ENCODE measurements at regions not wholly inside any gene's neighbourhood (a gene's known extent, or its start where the extent isn't known, plus 50 kb on each side); places are given as distances from the start of the nearest gene placed in this dataset.

DNA sequence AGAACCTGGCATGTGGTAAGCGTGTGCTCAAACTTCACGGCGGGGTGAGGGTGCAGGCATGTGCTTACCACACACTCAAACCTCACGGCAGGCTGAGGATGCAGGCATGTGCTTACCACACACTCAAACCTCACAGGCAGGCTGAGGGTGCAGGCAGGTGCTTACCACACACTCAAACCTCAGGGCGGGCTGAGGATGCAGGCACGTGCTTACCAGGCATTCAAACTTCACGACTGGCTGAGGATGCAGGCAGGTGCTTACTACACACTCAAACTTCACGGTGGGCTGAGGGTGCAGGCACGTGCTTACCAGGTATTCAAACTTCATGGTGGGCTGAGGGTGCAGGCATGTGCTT lies 105.0 kb upstream of the ALKAL2 start:
- TF ChIP-seq POLR2AphosphoS5 (IDR thresholded peaks at IDR 0.05; ENCODE audit: low read depth, low read length): no peak
- no peak for TF ChIP-seq FOXP2 (optimal IDR thresholded peaks at IDR 0.05; ENCODE audit: borderline replicate concordance, extremely low read depth, extremely low read length, insufficient read depth)
- TF ChIP-seq, protein P1, sequence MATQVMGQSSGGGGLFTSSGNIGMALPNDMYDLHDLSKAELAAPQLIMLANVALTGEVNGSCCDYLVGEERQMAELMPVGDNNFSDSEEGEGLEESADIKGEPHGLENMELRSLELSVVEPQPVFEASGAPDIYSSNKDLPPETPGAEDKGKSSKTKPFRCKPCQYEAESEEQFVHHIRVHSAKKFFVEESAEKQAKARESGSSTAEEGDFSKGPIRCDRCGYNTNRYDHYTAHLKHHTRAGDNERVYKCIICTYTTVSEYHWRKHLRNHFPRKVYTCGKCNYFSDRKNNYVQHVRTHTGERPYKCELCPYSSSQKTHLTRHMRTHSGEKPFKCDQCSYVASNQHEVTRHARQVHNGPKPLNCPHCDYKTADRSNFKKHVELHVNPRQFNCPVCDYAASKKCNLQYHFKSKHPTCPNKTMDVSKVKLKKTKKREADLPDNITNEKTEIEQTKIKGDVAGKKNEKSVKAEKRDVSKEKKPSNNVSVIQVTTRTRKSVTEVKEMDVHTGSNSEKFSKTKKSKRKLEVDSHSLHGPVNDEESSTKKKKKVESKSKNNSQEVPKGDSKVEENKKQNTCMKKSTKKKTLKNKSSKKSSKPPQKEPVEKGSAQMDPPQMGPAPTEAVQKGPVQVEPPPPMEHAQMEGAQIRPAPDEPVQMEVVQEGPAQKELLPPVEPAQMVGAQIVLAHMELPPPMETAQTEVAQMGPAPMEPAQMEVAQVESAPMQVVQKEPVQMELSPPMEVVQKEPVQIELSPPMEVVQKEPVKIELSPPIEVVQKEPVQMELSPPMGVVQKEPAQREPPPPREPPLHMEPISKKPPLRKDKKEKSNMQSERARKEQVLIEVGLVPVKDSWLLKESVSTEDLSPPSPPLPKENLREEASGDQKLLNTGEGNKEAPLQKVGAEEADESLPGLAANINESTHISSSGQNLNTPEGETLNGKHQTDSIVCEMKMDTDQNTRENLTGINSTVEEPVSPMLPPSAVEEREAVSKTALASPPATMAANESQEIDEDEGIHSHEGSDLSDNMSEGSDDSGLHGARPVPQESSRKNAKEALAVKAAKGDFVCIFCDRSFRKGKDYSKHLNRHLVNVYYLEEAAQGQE (IDR thresholded peaks at IDR 0.05; ENCODE audit: insufficient read depth in 1 of 2, low read depth in 2 of 2, low read length in 2 of 2): no peak
- no peak for TF ChIP-seq SIN3A (IDR thresholded peaks at IDR 0.05; ENCODE audit: borderline replicate concordance, insufficient read depth, low read length)
- TF ChIP-seq TAF1 (IDR thresholded peaks at IDR 0.05; ENCODE audit: borderline replicate concordance, insufficient read depth, low read length): no peak

DNA sequence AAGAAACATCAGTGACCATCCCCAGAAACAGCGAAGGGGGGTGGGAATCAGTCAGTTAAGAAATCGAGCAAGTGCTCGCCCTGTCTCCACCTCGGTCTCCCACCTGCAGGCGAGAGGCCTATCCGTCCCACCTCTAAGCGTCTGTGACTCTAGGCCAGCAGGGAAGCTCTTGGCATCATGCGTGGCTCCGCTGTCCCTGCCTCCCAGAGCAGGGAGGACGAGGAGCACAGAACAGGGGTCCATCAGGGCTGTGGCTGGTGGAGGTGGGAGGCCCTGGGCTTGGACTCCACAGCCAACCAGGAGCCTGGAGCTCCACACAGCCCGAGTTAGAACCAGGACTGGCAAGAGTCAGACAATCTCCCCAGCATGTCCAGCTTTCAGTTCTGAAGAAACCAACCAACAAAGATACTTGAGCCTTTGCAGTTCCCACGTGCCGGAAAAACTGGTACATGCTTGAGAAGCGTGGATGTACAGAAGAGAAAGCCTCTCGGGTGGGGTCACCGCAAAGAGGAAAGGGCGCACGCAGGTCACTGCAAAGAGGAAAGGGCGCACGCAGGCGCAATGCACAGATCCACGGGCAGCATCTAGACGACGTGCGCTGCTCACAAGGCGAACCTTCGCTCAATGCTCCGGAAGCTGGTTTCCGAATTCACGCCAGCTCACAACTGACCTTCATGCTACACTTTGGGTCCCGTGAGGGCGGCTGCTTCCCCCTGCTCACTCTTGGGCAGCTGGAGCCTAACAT lies 104.5 kb upstream of the ALKAL2 start:
- TF ChIP-seq FOXP2 (optimal IDR thresholded peaks at IDR 0.05; ENCODE audit: borderline replicate concordance, extremely low read depth, extremely low read length, insufficient read depth) (no peak), SIN3A (IDR thresholded peaks at IDR 0.05; ENCODE audit: borderline replicate concordance, insufficient read depth, low read length) (no peak), TAF1 (IDR thresholded peaks at IDR 0.05; ENCODE audit: borderline replicate concordance, insufficient read depth, low read length) (no peak), POLR2AphosphoS5 (IDR thresholded peaks at IDR 0.05; ENCODE audit: low read depth, low read length) (no peak)
- TF ChIP-seq, protein P1 (IDR thresholded peaks at IDR 0.05; ENCODE audit: insufficient read depth in 1 of 2, low read depth in 2 of 2, low read length in 2 of 2): no peak

DNA sequence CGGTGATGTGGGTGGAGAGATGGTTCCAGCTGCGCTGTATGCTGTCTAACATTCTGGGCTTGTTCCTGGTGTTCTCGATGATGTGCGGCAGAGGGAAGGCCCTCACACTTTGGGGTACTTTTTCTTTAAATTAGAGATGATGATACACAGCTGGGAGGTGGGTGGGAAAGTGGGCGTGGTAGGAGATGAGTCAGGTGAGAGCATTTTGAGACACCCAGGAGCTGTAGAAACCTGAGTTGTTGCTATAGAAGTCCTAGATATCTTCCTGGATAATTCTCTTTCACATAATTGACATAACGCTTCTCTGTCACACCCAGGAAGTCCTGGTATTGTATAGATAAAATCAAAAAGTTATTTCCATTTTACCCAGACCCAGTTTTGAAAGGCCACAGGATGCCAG lies 103.8 kb upstream of the ALKAL2 start:
- TF ChIP-seq, protein P1 (IDR thresholded peaks at IDR 0.05; ENCODE audit: insufficient read depth in 1 of 2, low read depth in 2 of 2, low read length in 2 of 2): no peak
- TF ChIP-seq SIN3A (IDR thresholded peaks at IDR 0.05; ENCODE audit: borderline replicate concordance, insufficient read depth, low read length): no peak
- no peak for TF ChIP-seq TAF1 (IDR thresholded peaks at IDR 0.05; ENCODE audit: borderline replicate concordance, insufficient read depth, low read length)
- TF ChIP-seq POLR2AphosphoS5 (IDR thresholded peaks at IDR 0.05; ENCODE audit: low read depth, low read length): no peak
- TF ChIP-seq FOXP2 (optimal IDR thresholded peaks at IDR 0.05; ENCODE audit: borderline replicate concordance, extremely low read depth, extremely low read length, insufficient read depth): no peak

DNA sequence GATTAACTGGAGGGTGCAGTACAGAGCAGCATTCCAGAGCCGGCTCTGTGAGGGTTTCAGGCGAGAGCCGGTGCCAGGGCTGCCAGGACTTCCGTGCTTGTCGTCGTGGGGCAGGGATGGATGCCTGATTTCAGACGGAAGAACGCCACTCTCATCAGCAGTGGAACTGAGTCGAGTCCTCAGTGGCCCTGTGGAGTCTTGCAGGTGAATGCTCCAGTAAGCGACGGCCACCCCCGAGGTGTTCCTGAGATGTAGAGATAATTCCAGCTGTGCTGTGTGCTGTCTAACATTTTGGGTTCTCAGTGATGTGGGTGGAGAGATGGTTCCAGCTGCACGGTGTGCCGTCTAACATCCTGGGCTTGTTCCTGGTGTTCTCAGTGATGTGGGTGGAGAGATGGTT lies 103.1 kb upstream of the ALKAL2 start:
- TF ChIP-seq, protein P1 (IDR thresholded peaks at IDR 0.05; ENCODE audit: insufficient read depth in 1 of 2, low read depth in 2 of 2, low read length in 2 of 2): no peak
- TF ChIP-seq FOXP2 (optimal IDR thresholded peaks at IDR 0.05; ENCODE audit: borderline replicate concordance, extremely low read depth, extremely low read length, insufficient read depth) (no peak), SIN3A (IDR thresholded peaks at IDR 0.05; ENCODE audit: borderline replicate concordance, insufficient read depth, low read length) (no peak), TAF1 (IDR thresholded peaks at IDR 0.05; ENCODE audit: borderline replicate concordance, insufficient read depth, low read length) (no peak), POLR2AphosphoS5 (IDR thresholded peaks at IDR 0.05; ENCODE audit: low read depth, low read length) (no peak)

All from PFSK-1 (cell line).